Activated CD4-positive, alpha-beta T cell treated with anti-CD3 and anti-CD28 coated beads, Interleukin-2, amount 50 U/mL, for 1 hour (primary cell): ENCODE measurements at regions not wholly inside any gene's neighbourhood (a gene's known extent, or its start where the extent isn't known, plus 50 kb on each side); places are given as distances from the start of the nearest gene placed in this dataset.
A peak's percentile ranks its signal among the peaks of the same experiment; 100 is the strongest.

ENCODE experiments used
- DNase-seq: peaks from one replicate; pipeline ENCODE4 v3.0.0-alpha.2; 2020

DNA sequence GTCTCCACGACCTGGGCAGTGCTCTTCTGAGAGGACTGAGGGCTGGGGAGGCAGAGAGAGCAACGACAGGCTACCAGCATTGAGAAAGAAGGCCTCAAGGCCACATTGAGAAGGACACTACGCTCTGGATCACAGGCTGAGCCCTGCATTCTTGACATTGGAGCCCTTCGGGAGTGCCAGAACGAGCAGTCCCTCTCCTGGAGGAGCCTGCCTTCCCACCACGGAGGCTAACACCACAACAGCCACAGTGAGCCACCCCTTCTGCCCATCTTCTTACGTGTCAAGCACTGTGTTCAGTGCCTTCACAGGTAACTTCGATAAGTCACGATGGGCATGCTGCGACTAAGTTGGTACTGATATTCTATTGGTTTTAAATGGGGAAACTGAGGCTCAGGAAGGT, 267.8 kb downstream of the RPS24 start:
- no peak for DNase-seq

DNA sequence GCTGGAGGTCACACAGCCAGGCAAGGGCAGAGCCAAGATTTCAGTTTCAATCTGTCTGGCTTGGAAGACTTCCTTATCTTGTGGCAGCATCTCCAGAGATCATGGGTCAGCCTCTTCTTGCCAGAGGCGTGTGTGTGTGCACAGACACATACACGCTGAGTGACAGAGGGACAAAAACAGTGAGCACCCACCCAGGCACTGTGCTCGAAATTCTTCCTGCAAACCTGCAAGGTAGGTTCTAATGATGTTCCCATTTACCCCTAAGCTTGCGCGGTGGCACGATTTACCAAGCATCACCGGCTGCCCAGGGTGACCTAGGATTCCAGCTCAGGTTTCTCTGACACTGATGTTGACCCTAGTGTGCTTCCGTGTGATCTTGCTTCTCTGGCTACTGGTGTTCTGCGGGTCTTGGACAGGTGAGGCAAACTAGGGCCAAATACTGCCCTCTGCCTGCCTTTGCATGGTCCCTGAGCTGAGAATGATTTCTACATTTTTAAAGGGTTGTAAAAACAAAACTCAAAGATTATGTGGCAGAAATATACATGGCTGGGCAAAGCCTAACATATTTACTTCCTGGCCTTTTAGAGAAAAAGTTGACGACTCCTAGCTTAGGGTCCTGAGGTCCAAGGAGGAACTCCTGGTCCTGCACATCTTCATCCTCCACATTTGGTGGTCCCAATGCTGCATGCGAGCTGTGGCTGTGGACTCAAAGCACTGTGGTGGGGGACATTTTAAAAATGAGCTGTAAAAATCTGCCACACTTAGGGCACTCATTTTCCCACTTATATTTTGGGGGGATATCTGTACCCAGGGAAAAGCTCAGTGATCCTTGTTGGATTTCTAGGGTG, 268.5 kb downstream of the RPS24 start:
- no peak for DNase-seq

- no peak for DNase-seq
Observed at GRCh38 chr10:78302739-78302988, 269.0 kb downstream of the RPS24 start.

- DNase-seq = peak; percentile 96
Observed at GRCh38 chr10:78302989-78303854, 269.6 kb downstream of the RPS24 start.

- DNase-seq = no peak
Observed at GRCh38 chr10:78304091-78305045, 270.7 kb downstream of the RPS24 start.

GRCh38 chr10:78305311-78305710, 271.6 kb downstream of the RPS24 start:
- DNase-seq = no peak

DNA sequence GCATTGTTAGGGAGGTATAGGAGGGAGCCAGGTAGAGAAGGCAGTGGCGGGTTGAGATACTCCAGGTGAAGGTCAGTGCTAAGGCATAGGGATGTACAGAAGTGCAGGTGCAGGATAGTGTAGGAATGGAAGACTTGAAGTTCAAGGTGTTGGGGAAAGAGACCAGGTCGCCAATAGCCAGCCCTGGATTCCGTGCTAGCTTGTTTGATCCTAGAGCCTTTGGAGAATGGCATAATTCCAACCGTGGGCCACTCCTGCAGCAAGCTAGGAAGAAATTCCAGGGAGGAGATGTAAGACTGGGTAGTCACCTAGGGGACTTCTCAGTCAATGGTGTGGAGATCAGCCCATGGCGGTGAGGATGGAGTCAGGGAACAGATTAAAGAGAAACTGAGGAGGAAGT, 272.7 kb downstream of the RPS24 start:
- DNase-seq = no peak

DNA sequence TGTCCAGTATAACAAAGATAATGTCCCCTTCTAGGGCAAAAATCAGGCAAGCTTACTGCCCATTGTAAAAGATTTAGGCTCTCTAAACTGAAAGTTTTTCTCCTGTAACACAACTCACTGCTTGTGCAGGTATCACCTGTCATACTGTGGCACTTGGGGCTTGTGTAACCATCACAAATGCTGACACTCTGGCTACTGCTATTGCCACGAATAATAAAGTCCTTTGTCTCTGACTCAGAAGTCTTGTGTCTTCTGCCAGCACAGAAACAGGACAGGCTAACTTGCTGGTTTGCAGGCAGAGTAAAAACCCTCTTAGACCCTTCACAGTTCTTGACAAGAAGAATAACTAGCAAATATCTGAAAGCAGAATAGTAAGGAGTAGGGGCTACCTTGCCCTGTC, 273.9 kb downstream of the RPS24 start:
- no peak for DNase-seq

DNA sequence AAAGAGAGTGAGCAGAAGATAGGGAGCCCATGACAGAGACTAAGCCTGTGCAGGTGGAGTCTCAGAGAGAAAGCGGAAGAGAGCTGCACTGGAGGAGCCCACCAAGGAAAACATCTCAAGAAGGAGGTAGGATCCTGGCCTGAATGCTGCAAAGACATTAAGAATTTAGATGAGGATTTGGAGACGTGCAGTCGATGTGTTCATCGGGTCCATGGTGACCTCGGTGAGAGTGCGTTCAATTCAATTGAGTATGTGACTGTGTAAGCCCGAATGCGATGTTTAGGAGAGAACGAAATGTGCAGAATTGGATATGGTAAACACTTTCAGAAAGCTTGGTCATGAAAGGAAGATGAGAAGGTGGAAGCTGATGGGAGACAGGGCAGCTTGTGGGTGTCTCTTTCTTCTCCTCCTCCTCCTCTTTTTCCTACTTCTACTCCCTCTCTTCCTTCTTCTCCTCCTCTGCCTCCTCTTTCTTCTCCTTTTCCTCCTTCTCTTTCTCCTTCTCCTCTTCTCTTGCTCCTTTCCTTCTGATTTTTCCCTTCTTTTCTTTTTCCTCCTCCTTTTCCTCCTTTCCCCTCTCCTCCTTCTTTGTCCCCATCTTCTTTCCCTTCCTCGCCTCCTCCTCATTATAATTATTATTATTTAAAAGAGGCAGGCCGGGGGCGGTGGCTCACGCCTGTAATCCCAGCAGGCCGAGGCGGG, 276.0 kb downstream of the RPS24 start:
- no peak for DNase-seq

DNA sequence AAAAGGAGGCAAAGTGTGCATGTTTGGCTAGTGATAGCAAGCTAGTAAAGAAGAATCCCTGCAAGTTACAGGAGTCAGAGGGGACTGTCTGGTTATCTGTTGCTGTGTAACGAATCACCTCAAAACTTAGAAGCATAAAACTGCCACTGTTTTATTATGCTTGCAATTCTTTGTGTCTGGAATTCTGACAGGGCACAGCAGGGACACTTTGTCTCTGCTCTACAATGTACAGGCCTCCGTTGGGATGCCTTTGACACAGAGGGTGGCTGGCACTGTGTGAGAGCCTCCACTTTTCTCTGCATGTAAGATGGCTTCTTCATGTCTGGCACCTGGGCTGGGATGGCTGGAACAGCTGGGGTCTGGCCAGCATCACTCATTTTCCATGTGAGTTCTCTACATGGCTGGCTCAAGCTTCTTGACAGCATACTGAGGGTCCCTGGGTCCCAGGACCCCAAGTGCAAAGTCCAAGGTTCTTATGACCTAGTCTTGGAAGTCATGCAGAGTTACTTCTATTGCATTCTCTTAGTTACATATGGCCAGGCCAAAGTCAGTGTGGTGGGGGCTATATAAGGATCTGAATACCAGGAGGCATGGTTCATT, 276.9 kb downstream of the RPS24 start:
- no peak for DNase-seq

- DNase-seq = no peak
Observed at GRCh38 chr10:78312197-78313047, 278.8 kb downstream of the RPS24 start.

DNA sequence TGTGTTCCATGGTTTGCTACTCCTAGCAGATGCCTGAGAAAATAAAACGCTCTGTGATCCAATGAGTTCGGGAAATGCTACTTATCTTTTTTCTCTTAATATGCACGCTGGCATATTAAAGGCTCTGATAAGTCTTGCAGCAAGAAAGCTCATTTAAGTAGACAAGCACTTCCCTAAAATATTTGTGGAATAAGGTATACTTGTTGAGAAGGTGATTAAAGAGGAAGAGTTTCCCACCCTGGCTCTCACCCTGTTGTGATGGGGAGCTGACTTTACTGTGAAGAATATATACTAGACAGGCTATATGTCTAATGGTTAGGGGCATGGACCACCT, 279.4 kb downstream of the RPS24 start:
- DNase-seq = no peak

DNA sequence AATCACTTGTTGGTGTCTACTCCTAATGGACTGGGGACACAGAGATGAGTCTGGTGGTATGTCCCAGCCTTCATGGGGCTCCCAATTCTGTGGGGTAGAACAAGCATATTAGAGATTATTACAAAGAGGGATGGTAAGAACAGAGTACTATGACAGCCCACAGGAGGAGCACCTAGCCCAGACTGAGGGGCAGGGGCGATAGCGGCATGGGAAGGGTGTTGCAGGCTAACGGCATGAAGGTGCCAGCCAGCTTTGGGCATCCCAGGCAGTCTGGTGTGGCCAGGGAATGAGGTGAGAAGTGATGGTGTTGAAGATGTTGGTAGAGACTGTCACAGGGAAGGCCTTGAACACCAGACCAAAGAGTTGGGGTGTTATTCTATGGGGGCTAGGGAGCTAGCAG, 280.0 kb downstream of the RPS24 start:
- no peak for DNase-seq

DNA sequence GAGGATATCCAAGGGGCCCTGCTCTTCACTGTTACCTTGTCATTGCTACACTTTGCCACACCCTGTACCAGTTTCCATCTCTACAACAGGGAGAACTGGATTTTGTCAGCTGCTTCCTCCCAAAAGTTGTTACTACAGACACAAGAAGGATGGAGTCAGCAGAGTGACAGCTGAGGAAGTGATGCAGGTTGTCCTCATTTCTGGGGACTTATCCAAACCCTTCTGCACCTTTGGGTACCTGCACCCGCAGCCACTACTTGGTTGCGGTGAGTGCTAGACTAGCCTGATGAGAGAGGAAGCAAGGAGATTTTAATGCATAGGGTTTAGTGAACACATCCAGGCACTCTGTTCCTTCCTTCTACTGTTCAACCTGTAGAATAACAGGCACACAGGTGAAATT, 281.0 kb downstream of the RPS24 start:
- no peak for DNase-seq

GRCh38 chr10:78316451-78316931, 282.8 kb downstream of the RPS24 start:
- no peak for DNase-seq

- DNase-seq = no peak
Observed at GRCh38 chr10:78318305-78318704, 284.6 kb downstream of the RPS24 start.

DNA sequence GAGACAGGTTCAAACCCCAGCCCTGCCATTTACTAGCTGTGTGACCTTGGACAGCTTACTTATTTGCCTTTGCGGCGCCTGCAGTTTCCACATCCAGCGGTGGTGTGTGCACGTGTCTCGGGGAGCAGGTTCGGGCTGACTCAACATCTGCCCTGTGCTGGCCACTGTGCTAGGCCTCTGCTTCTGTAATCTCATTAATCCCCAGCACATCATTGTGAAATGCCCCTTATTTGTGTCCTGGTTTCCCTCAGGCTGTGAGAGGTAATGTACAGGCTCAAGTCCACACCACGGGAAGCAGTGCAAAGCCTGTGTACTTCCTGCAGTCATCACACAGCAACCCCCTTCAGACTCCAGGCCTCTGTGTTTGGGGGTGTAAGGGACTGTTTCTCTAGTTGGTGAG, 285.7 kb downstream of the RPS24 start:
- no peak for DNase-seq

GRCh38 chr10:78319841-78320240, 286.2 kb downstream of the RPS24 start:
- DNase-seq = no peak

DNA sequence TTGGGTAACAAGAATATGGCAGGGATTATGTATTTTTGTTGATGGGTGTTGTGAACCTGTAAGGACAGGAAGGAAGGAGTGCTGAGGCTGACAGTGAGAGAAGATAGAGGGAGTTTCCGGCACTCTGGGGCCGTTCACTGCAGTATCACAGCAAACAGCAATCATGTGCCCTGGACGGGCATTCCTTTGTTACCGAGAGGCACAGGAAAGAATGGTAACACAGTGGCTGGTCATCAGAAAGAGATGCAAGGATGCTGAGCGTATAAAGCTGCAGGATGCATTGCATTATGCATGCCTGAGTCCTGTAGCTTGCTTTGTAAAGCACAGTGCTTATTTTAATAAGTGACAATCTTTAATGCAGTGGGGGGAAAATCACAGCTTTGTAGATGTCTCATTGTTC, 286.8 kb downstream of the RPS24 start:
- no peak for DNase-seq

DNA sequence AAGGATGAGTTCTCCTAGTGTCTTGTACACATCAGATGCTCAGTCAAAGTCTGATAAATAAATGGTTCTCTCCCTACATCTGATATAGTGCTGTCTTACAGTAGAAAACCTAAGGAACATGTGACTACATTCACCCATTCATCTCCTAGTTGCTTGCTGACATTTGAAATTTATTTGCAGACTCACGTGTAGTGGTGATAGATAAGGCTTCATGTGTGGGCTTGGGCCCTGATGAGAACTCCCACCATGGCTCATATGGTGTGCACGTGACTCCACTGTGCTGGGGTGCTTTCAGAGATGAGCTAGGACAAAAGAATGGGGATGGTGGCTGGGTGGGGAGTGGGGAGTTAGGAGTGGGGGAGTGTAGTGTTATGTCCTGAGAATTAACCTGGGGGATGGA, 287.3 kb downstream of the RPS24 start:
- DNase-seq = no peak

- no peak for DNase-seq
Observed at GRCh38 chr10:78321500-78321899, 287.8 kb downstream of the RPS24 start.
